Activated naive CD4-positive, alpha-beta T cell (primary cell): ENCODE measurements at regions not wholly inside any gene's neighbourhood (a gene's known extent, or its start where the extent isn't known, plus 50 kb on each side); places are given as distances from the start of the nearest gene placed in this dataset.

Experiments used
- DNase-seq, 4 experiments: peaks; one replicate each; lab custom pipeline; 2025; lab: John Stamatoyannopoulos, UW

DNA sequence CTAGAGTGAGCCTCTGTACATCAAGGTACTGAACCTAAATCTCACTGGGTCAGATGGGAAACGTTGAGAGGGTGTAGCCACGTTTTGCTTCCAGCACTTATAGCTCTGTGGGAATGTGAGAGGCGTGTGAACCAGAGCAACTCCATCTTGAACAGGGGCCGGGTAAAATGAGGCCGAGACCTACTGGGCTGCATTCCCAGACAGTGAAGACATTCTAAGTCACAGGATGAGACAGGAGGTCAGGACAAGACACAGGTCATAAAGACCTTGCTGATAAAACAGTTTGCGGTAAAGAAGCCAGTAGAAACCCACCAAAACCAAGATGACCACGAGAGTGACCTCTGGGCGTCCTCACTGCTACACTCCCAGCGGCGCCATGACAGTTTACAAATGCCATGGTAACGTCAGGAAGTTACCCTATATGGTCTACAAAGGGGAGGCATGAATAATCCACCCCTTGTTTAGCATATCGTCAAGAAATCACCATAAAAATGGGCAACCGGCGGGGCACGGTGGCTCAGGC is 63.4 kb upstream of the NCOR2 start:
- DNase-seq: no peak

DNA sequence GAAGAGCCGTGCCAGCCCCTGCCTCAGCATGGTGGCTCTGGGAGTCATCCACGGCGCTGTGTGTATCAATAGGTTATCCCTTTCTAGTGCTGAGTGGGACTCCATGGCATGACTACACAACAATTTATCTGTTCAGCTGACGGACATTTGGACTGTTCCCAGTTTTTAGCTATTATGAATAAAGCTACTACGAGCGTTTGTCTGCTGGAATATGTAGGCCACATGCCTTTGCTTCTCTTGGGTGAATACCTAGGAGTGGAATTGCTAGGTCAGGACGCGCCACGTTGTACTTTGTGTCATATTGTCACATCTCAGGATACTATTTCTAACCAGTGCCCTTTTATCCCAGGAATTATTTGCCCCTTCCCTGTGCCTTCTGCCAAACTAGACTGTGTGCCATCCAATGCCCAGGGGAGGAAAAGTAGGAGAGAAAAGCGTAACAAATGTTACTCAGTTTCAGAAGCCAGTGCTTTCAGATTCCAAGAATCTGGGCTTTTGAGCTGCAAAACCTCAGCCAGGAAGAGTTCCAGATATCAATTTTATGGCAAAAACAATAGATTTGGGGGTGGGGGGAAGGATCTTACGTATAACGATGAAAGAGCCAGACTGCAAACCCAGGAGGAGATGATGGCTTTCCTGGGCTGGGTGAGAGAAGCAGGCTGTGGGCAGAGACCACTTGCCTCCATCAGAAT is 62.5 kb upstream of the NCOR2 start:
- no peak for DNase-seq

DNA sequence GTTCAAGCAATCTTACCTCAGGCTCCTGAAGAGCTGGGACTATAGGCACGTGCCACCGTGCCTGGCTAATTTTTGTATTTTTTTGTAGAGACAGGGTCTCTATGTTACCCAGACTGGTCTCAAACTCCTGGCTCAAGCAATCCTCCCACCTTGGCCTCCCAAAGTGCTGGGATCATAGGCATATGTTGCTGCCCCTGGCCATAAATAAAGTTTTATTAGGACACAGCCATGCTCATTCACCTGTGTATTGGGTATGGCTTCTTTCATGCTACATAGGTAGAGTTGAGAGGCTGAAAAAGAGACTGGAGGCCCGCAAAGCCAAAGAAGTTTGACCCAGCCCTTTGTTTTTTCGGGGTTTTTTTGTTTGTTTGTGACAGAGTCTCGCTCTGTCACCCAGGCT is 61.7 kb upstream of the NCOR2 start:
- no peak for DNase-seq

DNA sequence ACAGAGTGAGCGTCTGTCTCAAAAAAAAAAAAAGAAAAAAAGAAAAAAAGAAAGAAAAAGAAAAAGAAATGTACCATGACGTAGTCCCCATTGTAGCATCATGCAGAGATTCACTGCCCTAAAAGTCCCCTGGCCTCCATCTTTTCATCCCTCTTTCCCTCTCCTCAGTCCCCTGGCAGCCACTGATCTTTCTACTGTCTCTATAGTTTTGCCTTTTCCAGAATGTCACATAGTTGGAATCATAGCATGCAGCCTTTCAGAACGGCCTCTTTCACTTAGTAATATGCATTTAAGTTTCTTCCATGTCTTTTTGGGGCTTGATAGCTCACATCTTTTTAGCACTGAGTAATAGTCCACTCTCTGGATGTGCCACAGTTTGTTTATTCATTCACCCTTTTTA is 60.5 kb upstream of the NCOR2 start:
- no peak for DNase-seq

DNA sequence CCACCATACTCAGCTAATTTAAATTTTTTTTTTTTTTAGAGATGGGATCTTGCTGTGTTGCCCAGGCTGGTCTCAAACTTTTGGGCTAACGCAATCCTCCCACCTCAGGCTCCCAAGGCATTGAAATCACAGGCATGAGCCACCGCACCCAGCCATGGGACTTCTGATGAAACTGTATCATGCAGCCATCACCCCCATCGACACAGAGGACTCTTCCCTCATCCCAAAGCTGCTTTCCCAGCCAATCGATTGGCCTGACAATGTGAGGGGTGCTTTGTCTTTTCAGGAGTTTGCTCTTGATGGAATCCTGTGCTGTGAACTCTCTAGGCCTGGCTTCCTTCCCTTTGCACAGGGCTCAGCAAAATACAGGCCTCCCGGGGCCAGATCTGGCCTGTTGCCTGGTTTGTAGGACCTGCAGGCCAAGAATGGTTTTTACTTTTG is 59.6 kb upstream of the NCOR2 start:
- DNase-seq: no peak

DNA sequence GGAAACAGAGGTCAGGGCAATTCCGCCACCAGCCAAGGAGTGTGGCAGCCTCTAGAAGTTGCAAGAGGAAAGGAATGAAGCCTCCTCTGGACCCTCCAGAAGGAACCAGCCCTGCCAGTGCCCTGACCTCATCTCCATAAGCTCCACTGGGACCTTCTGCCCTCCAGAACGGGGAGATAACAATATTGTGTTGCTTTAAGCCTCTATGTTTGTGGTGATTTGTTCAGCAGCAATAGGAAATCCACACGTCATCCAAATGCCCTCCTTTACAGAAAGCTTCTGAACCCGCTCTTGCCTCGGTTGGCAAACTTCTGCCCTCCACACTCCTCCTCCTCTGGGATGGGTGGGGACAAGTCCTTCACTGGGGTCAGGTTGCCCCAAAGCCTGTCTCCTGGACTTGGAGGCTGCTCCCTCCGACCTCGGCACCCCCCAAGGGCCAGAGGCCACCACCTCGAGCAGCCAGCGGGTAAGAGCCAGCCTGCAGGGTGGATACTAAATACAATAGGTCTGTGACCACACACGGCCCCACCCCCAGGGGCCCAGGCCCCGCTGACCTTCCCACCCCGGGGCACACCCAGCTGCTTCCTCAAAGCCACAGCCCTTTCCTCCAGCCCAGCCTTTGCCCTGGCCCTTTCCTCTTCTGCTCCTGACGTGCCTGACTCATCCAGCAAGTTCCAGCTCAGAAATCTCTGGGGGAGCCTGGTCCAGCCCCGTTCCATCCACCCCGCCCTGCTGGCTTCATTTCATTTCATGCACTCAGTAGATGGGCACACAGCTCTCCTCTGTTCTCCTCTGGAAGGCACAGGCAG is 58.7 kb upstream of the NCOR2 start:
- DNase-seq: no peak

DNA sequence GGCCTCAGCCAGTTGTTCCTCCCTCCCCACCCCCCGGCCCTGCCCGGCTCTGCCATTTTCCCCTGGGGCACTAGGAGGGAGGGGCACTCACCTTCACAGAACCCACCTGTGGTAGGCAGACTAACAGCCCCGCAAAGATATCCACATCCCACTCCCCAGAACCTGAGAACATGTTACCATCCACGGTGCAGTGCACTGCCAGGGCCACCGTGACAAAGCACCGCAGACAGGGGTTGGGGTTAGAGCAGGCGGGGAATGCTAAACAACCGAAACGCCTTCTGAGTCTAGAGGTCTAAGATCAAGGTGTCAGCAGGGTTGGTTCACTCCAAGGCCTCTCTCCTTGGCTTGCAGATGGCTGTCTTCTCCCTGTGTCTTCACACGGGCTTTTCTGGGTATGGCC is 57.4 kb upstream of the NCOR2 start:
- DNase-seq: no peak

DNA sequence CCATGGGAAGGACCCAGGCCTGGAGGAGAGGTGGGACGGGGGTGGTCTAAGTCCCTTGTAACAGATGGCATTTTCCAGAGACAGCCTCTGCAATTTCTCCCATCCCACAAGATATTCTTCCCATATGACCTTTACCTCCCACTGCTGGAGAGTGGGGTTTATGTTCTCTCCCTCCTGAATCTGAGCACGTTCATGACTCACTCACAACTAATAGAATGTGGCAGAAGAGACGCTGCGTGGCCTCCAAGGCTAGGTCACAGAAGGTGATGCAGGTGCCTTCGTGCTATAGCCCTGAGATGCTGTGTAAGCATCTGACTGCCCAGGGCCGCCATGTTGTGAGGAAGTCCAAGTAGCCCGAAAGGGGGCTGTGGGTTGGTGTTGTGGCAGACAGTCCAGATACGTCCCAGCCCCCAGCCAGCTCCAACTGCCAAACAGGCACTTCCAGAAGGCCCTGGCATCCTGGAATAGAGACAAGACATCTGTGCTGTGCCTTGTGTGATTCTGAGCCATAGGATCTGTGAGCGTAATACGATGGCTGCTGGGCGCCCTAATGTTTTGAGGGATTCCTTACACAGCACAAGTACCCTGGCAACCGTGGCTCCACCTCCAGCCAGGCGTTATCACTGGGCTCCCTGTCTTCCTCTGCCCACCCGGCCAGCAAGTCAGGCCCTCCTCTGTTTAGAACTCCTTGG is 56.1 kb upstream of the NCOR2 start:
- DNase-seq: no peak

DNA sequence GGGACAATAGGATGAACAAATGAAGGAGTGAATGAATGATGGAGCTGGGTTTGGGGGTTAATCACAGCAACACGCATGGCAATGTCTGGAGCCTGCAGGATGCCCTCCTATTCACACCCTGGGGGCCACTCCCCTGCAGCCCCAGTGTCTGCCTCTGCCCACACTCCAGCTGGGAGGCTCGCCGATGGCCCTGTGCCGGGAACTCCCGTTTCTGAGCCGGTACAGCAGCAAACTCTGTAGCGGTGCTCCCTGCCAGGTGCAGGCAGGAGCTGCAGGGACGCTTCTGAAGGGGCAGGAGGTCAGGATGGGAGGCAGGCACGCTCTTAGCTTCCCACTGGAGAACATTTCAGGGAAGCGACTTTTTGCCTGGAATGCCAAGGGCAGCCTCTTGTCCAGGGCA is 55.4 kb upstream of the NCOR2 start:
- DNase-seq: no peak

DNA sequence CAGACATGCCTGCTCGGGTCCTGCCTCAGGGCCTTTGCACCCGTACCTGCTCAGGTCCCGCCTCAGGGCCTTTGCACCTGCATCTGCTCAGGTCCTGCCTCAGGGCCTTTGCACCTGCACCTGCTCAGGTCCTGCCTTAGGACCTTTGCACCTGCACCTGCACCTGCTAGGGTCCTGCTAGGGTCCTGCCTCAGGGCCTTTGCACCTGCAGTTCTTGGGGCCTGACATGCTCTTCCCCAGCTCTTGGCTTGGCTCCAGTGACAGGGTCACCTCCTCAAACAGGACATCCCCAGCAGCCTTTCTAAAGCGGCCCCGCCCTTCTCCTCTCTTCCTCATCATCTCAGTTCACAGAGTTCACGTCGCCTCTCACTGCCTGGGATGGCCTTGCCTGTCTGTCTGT is 54.9 kb upstream of the NCOR2 start:
- no peak for DNase-seq

DNA sequence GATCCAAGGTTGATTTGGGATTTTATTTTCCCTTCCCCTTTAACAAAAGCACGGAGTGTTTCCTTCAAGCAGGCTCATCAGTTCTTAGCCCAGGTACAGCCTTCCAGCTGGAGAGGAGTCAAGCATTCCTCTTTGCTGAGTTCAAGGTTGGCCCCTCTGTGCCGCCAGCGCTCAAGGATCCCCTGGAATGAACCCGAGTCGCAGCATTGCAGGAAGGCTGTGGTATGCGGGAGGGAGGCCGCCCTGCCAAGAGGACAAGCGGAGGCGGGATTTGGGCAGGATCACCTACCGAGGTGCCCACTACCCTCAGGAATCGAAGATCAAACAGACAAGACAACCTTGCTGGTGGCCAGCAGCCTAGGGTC is 53.9 kb upstream of the NCOR2 start:
- no peak for DNase-seq

DNA sequence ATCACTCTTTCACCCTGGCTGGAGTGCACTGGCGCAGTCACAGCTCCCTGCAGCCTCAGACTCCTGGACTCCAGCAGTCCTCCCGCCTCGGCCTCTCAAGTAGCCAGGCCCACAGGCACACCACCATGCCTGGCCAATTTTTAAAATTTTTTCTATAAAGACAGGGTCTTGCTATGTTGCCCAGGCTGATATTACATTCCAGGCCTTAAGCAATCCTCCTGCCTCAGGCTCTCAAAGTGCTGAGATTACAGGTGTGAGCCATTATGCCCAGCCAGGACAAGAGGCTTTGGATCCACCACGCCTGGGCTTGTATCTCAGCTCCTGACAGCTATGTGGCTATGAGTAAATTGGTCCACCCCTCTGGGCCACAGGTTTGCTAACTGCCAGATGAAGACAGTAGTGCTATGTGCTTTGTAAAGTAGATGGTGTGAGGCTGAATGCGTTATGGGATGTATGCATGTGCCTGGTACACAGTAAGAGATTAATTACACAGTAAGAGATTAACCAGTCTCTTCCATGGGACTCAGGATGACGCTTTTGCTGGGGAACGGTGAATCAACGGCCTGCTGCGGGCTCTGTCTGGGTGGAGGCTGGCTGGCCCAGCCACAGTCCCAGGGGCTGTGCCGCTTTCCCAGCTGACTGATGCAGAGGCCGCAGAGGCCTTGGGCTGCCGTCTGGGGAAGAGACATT is 53.3 kb upstream of the NCOR2 start:
- no peak for DNase-seq

DNA sequence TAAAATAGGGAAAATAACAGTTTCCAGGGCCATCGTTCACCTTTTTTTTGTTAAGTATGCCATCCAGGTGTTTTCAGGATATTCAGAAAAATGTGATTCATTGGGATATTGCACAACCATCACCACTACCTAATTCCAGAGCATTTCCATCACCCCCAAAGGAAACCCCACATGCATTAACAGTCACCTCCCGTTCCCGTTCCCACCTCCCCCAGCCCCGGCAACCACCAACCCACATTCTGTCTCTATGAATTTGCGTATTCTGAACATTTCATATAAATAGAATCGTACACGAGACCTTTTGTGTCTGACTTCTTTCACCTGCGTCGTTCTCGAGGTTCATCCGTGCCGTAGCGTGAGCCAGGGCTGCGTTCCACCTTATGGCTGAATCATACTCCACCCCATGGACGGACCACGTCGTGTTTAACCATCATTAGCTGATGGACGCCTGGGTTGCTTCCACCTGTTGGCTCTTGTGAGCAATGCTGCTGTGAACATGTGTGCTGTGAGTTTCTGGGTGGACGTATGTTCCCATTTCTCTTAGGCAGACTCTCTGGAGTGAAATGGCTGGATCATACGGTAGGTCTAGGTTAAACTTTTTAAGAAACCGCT is 51.0 kb upstream of the NCOR2 start:
- DNase-seq: no peak

DNA sequence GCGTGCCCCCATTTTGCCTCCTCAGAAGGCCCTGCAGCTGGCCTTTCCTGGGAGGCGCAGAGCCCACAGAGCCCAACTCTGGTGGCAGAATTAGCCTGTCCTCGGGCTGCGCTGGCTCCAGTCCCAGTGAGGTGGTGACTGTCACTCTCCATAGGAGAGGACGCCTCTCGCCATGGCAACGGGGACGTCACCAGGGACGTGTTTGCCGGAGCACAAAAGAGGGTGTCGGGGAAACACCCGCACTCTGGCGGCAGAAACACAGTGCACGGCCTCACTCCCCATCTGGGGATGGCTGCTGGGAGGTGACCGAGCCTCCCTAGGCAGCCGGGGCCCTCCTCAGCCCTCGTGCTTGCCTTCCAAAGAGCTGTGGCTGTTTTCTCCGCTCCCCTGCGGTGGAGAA is 50.2 kb upstream of the NCOR2 start:
- no peak for DNase-seq
